Activated naive CD8-positive, alpha-beta T cell treated with anti-CD3 and anti-CD28 coated beads, Interleukin-2, amount 50 U/mL, for 24 hours (primary cell): ENCODE measurements at regions not wholly inside any gene's neighbourhood (a gene's known extent, or its start where the extent isn't known, plus 50 kb on each side); places are given as distances from the start of the nearest gene placed in this dataset.

Experiments used
- ATAC-seq: fragments of 150-1000 bp; cut with Tn5 transposase; one replicate; pipeline ENCODE4 v1.10.0; 2021
- DNase-seq: peaks from one replicate; pipeline ENCODE4 v3.0.0; 2021
- H3K27ac Mint-ChIP-seq: one replicate; pipeline ENCODE4 v1.8.0; 2021; ENCODE audit warnings: mild to moderate bottlenecking, mixed read lengths
- H3K27me3 Mint-ChIP-seq: one replicate; pipeline ENCODE4 v1.8.0; 2021; ENCODE audit warnings: mixed read lengths
- H3K36me3 Mint-ChIP-seq: one replicate; pipeline ENCODE4 v1.8.0; 2021; ENCODE audit warnings: low read depth, mixed read lengths
- H3K4me1 Mint-ChIP-seq: one replicate; pipeline ENCODE4 v1.8.0; 2021; ENCODE audit warnings: mixed read lengths
- H3K4me3 Mint-ChIP-seq: one replicate; pipeline ENCODE4 v1.8.0; 2021; ENCODE audit warnings: mild to moderate bottlenecking, moderate library complexity, mixed read lengths
- H3K9me3 Mint-ChIP-seq: one replicate; pipeline ENCODE4 v1.8.0; 2021; ENCODE audit warnings: mixed read lengths

DNA sequence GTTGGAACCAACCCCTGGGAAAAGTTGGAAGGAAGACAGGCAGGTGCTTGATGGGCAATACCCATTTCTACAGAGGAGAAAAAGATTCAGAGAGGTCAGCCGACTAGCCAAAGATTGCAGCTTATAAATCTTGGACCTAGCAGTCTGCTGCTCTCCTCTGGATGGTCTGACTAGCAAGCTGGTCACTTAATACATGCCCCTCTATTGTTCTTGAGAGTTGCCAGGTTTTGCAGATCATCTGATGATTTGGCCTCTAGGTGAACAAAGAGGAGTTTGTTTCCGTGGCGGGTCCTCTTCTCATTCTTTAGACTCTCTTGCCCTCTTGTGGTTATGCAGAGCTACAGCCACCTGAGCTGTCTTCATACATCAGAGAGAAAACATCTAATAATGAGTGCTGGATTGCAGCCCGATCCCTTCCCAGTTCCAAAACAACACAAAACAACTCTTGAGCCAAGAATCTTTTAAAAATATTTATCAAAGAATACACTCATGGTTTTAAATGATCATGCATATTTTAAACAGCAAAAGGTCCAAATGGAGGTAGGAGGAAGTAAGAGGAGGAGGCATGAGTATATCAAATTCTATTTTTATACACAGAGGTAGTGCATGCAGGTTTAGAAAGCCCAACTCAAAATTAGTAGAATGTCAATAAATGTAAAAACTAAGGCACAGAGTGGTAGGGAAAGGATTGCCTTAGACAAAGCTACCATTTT lies 115.7 kb downstream of the SLC30A10 start:
- Mint-ChIP-seq H3K4me1 (no peaks in the 10 kb centered on the region), H3K36me3 (no peaks in the 10 kb centered on the region), H3K9me3 (no peaks in the 10 kb centered on the region), H3K27me3 (peaks cover 8% of the 10 kb centered on the region), H3K4me3 (no peak overlapping the region), H3K27ac (no peak overlapping the region)
- DNase-seq: no peak
- ATAC-seq: no peak

DNA sequence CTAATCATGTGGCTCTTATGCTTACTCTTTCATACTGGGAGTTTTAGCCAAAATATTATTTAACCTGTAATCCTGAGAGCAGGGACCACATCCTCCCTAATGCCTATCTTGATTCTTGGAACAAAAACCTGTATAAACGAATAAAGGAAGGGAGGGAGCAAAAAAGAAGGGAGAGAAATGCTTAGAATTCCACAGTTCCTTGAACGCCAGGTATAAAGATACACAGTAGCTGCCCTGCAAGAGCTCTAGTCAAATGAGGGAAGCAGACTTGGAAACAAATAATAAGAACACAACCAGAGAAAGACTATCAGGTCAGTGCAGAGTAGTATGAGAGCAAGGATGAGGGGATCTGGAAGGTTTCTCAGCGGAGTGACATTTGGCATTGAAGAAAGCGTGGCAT lies 116.3 kb downstream of the SLC30A10 start:
- DNase-seq (no peak), ATAC-seq (no peak)
- Mint-ChIP-seq H3K9me3 (no peaks in the 10 kb centered on the region), H3K36me3 (no peaks in the 10 kb centered on the region), H3K27ac (no peak overlapping the region), H3K4me3 (no peak overlapping the region), H3K4me1 (no peaks in the 10 kb centered on the region), H3K27me3 (peaks cover 8% of the 10 kb centered on the region)

- ATAC-seq: no peak
- DNase-seq: no peak
- H3K27me3 Mint-ChIP-seq: peaks cover 13% of the 10 kb centered on the region
- no peak overlapping the region for H3K4me3 Mint-ChIP-seq
- H3K36me3 Mint-ChIP-seq: no peaks in the 10 kb centered on the region
- no peak overlapping the region for H3K27ac Mint-ChIP-seq
- H3K4me1 Mint-ChIP-seq: no peaks in the 10 kb centered on the region
- peaks cover 4% of the 10 kb centered on the region for H3K9me3 Mint-ChIP-seq
These were observed 117.9 kb downstream of the SLC30A10 start for GRCh38 chr1:219810451-219810850.

GRCh38 chr1:219808790-219809189 lies 119.6 kb downstream of the SLC30A10 start:
- DNase-seq (no peak), ATAC-seq (no peak)
- Mint-ChIP-seq H3K4me1 (no peaks in the 10 kb centered on the region), H3K27me3 (peaks cover 13% of the 10 kb centered on the region), H3K36me3 (no peaks in the 10 kb centered on the region), H3K4me3 (no peak overlapping the region), H3K27ac (no peak overlapping the region), H3K9me3 (peaks cover 4% of the 10 kb centered on the region)

GRCh38 chr1:219806642-219807041 lies 121.7 kb downstream of the SLC30A10 start:
- no peak for ATAC-seq
- H3K27me3 Mint-ChIP-seq: peaks cover 13% of the 10 kb centered on the region
- DNase-seq: no peak
- H3K4me3 Mint-ChIP-seq: no peak overlapping the region
- H3K36me3 Mint-ChIP-seq: no peaks in the 10 kb centered on the region
- no peaks in the 10 kb centered on the region for H3K4me1 Mint-ChIP-seq
- H3K9me3 Mint-ChIP-seq: peaks cover 4% of the 10 kb centered on the region
- H3K27ac Mint-ChIP-seq: no peak overlapping the region

DNA sequence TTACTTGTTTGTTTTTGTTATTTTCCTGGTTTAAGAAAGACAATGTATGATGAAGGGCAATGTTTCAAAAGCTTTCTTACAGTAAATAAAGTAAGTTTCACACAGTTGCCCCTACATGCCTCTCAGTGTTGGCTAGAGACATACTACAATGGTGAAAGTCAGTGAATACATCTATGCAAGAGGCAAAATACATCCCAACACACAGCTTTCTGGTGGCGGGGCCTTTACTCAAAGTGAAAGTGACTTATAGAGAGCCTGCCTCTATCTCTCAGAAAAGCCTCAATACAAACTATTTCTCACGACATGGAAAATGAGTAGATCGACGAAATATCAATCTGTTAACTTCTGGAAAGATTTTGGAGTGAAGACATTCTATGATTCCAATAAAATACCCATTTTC lies 122.3 kb downstream of the SLC30A10 start:
- peaks cover 4% of the 10 kb centered on the region for H3K9me3 Mint-ChIP-seq
- peaks cover 13% of the 10 kb centered on the region for H3K27me3 Mint-ChIP-seq
- no peaks in the 10 kb centered on the region for H3K4me1 Mint-ChIP-seq
- ATAC-seq (no peak), DNase-seq (no peak)
- no peaks in the 10 kb centered on the region for H3K36me3 Mint-ChIP-seq
- H3K4me3 Mint-ChIP-seq: no peak overlapping the region
- H3K27ac Mint-ChIP-seq: no peak overlapping the region

DNA sequence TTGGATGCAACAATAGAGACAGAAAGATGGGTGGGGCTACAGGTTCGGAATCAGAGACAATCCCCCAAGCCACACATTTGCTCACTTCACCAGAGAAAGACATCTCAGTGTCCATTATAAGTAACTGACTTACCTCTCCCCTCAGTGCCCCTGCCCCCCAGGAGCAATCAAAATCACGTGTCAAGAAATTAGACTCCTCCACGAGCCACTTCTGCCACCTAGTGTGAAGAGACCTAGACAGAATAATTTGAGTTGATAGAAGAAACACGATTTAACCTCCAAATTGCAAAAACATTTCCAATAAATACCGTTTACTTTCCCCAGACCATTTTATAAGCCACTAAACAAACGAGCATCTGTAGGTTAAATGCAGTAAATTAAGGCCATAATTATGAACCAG lies 123.2 kb downstream of the SLC30A10 start:
- H3K36me3 Mint-ChIP-seq: no peaks in the 10 kb centered on the region

DNA sequence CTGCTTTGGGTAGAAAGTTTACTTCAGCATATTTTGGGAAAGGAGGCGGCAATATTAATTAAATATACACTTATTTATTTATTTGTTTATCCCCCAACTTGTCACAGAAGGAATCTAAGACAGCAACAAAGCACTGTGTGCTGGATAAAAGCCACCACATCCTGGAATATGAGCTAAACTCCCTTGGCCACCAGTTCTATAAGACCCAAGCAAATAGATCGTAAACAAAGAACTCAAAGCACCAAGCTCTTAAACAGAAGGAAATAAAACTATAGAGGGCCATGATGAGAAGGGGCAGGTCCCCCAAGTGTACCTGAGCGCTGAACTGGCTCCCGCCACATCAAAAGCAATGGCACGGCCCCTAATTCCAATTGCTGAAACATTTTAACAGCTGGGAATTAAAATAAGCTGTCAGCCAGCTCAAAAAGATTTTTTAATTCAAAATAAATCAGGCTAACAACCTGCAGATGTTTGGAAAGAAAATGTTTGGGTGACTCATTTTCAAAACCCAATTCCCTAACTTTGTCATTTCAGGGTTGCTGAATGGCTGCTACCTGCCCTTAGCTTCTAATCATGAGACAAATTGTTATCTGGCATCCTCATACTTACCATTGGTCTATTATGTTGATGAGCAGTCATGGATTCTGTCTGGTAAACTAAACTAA lies 127.1 kb downstream of the SLC30A10 start:
- DNase-seq: no peak
- Mint-ChIP-seq H3K4me3 (no peak overlapping the region), H3K27ac (no peak overlapping the region), H3K4me1 (peaks cover 5% of the 10 kb centered on the region), H3K9me3 (peaks cover 3% of the 10 kb centered on the region), H3K36me3 (no peaks in the 10 kb centered on the region), H3K27me3 (peaks cover 4% of the 10 kb centered on the region)
- ATAC-seq: no peak

More for the DNA sequence above, 123.2 kb downstream of the SLC30A10 start:
- H3K4me1 Mint-ChIP-seq: no peaks in the 10 kb centered on the region
- peaks cover 4% of the 10 kb centered on the region for H3K9me3 Mint-ChIP-seq
- ATAC-seq: no peak
- no peak overlapping the region for H3K27ac Mint-ChIP-seq
- H3K4me3 Mint-ChIP-seq: no peak overlapping the region
- DNase-seq: no peak
- H3K27me3 Mint-ChIP-seq: peaks cover 13% of the 10 kb centered on the region

- DNase-seq (no peak), ATAC-seq (no peak)
- H3K9me3 Mint-ChIP-seq: no peaks in the 10 kb centered on the region
These were observed 129.9 kb downstream of the SLC30A10 start for GRCh38 chr1:219798283-219799030.

GRCh38 chr1:219797683-219798082 lies 130.7 kb downstream of the SLC30A10 start:
- Mint-ChIP-seq H3K36me3 (no peaks in the 10 kb centered on the region), H3K27me3 (peaks cover 2% of the 10 kb centered on the region), H3K27ac (no peak overlapping the region), H3K4me3 (no peak overlapping the region), H3K4me1 (peaks cover 5% of the 10 kb centered on the region), H3K9me3 (no peaks in the 10 kb centered on the region)
- DNase-seq: no peak
- no peak for ATAC-seq

More at GRCh38 chr1:219798283-219799030, 129.9 kb downstream of the SLC30A10 start:
- Mint-ChIP-seq H3K27me3 (peaks cover 2% of the 10 kb centered on the region), H3K27ac (no peak overlapping the region), H3K36me3 (no peaks in the 10 kb centered on the region), H3K4me1 (peaks cover 5% of the 10 kb centered on the region), H3K4me3 (no peak overlapping the region)

- ATAC-seq (no peak), DNase-seq (no peak)
- Mint-ChIP-seq H3K9me3 (no peaks in the 10 kb centered on the region), H3K36me3 (no peaks in the 10 kb centered on the region), H3K27me3 (peaks cover 2% of the 10 kb centered on the region), H3K4me1 (peaks cover 5% of the 10 kb centered on the region), H3K27ac (no peak overlapping the region), H3K4me3 (no peak overlapping the region)
These were observed 131.3 kb downstream of the SLC30A10 start for GRCh38 chr1:219797009-219797408.

GRCh38 chr1:219795363-219795917 lies 132.9 kb downstream of the SLC30A10 start:
- peaks cover 2% of the 10 kb centered on the region for H3K27me3 Mint-ChIP-seq
- peaks cover 5% of the 10 kb centered on the region for H3K4me1 Mint-ChIP-seq
- DNase-seq (no peak), ATAC-seq (no peak)
- no peaks in the 10 kb centered on the region for H3K36me3 Mint-ChIP-seq
- H3K9me3 Mint-ChIP-seq: no peaks in the 10 kb centered on the region
- H3K4me3 Mint-ChIP-seq: no peak overlapping the region
- H3K27ac Mint-ChIP-seq: no peak overlapping the region

DNA sequence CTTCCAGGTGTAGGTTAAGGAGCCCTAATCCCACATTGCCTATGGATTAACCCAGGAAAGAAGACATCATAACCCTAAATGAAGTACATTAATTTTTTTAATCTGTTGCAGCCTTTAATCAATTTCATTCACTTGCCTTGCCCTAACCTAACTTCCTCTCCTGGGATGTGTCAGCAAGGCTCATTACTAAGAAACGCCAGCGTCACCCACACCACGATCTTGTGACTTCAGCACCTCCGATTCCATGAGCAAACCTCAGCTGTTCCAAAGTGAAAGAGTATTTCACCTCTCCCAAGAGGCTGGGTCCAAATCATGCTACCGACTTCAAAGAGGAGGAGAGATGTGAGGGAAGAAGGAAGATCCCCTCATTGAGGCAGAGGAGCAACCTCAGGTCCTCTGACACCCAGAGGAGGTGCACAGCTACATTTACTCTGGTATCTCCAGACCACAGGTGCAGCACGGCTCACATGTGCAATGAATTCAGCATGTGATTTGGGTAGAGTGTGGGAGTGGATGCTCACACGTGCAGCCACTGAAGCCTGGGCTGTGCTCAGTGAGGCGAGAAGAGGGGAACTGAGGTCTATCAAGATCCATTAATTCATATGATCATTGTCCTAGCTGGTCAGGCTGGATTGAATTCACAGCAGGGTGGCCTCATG lies 134.1 kb downstream of the SLC30A10 start:
- ATAC-seq (no peak), DNase-seq (no peak)
- Mint-ChIP-seq H3K36me3 (no peaks in the 10 kb centered on the region), H3K27me3 (peaks cover 2% of the 10 kb centered on the region), H3K9me3 (no peaks in the 10 kb centered on the region), H3K27ac (no peak overlapping the region), H3K4me1 (peaks cover 5% of the 10 kb centered on the region), H3K4me3 (no peak overlapping the region)

DNA sequence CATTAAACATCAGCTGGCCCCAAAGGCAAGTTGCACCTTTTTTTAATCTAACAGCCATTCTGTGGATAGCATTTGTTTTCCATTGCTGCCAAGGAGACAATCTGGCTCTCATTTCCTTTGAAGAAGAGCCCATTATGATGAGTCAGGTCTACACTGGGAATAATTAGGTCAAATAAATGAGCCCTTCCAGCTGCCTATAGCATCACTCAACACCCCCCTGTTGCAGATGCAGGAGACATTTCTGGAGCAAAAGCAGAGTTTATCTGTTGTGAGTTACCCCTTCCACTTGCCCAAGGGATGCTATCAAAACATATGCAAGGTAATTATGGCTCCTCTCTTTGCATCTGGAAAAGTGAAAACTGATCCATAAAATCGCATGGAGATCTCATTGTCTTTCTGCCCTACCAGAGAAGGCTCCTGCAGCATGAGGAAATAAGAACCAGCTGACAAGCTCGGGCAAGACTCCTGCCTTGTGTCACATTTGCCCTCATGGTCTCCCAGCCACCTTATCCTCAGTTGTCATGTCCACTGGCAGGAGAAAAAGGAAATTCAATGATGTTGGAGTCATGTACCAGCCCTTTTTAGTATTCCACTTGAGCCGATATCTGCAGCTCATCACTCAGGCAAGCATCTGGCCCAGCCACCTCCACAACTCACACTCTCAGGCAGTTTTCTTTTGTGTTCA lies 135.9 kb downstream of the SLC30A10 start:
- ATAC-seq: no peak
- Mint-ChIP-seq H3K4me1 (no peaks in the 10 kb centered on the region), H3K27me3 (peaks cover 2% of the 10 kb centered on the region), H3K9me3 (no peaks in the 10 kb centered on the region), H3K4me3 (no peak overlapping the region), H3K36me3 (no peaks in the 10 kb centered on the region), H3K27ac (no peak overlapping the region)
- no peak for DNase-seq
